Smooth muscle cell (in vitro differentiated cells): ENCODE measurements at regions not wholly inside any gene's neighbourhood (a gene's known extent, or its start where the extent isn't known, plus 50 kb on each side); places are given as distances from the start of the nearest gene placed in this dataset.

Experiments
- DNase-seq: peaks from one replicate; lab custom pipeline; 2025; ENCODE audit not compliant: unreplicated experiment; lab: John Stamatoyannopoulos, UW
- H2AFZ ChIP-seq: fragments of 200-600 bp; sonication (generic); 2 replicates; pipeline ENCODE4 v1.6.0; 2016; ENCODE audit warnings: antibody characterized with exemption, low read depth, mild to moderate bottlenecking
- H3F3A ChIP-seq: fragments of 200-600 bp; sonication (generic); 2 replicates; pipeline ENCODE4 v1.6.0; 2017; ENCODE audit warnings: antibody characterized with exemption, low read depth
- H3K27ac ChIP-seq: fragments of 200-600 bp; sonication (generic); 2 replicates; pipeline ENCODE4 v1.5.1; 2016; ENCODE audit warnings: low read depth, mild to moderate bottlenecking
- H3K27me3 ChIP-seq: fragments of 200-600 bp; sonication (generic); 2 replicates; pipeline ENCODE4 v1.6.1; 2016; ENCODE audit warnings: low read depth, mild to moderate bottlenecking
- H3K36me3 ChIP-seq: fragments of 200-600 bp; sonication (generic); 2 replicates; pipeline ENCODE4 v1.5.1; 2016; ENCODE audit warnings: low read depth
- H3K4me1 ChIP-seq: fragments of 200-600 bp; sonication (generic); 2 replicates; pipeline ENCODE4 v1.5.1; 2016; ENCODE audit warnings: low read depth
- H3K4me2 ChIP-seq: fragments of 200-600 bp; sonication (generic); 2 replicates; pipeline ENCODE4 v1.6.0; 2016; ENCODE audit warnings: mild to moderate bottlenecking
- H3K4me3 ChIP-seq: fragments of 200-600 bp; sonication (generic); 2 replicates; pipeline ENCODE4 v1.5.1; 2016; ENCODE audit warnings: mild to moderate bottlenecking
- H3K79me2 ChIP-seq: fragments of 200-600 bp; sonication (generic); 2 replicates; pipeline ENCODE4 v1.6.0; 2016; ENCODE audit warnings: low read depth, mild to moderate bottlenecking
- H3K9ac ChIP-seq: fragments of 200-600 bp; sonication (generic); 2 replicates; pipeline ENCODE4 v1.6.0; 2016; ENCODE audit warnings: low read depth
- H3K9me3 ChIP-seq: fragments of 200-600 bp; sonication (generic); replicated peaks from 2 replicates; pipeline ENCODE4 v1.5.1; 2016; ENCODE audit warnings: low read depth
- H4K20me1 ChIP-seq: fragments of 200-600 bp; sonication (generic); 2 replicates; pipeline ENCODE4 v1.6.0; 2016; ENCODE audit warnings: low read depth
- CTCF ChIP-seq: fragments of 200-600 bp; sonication (generic); IDR thresholded peaks from 2 replicates; pipeline ENCODE4 v1.5.1; 2017; ENCODE audit warnings: borderline replicate concordance, mild to moderate bottlenecking, antibody characterized with exemption; ENCODE audit not compliant: insufficient read depth, poor library complexity, severe bottlenecking
- WGBS: methylation state at CpG from one replicate; pipeline ENCODE4 v1.1.7; 2016; ENCODE audit warnings: low lambda C conversion rate; 5-methylcytosine and 5-hydroxymethylcytosine counted together

GRCh38 chr9:21680590-21680989 is 121.8 kb upstream of the MTAP start:
- Histone ChIP-seq H3K9me3 (no peaks in the 10 kb centered on the region), H3K4me2 (peak overlapping the region; percentile 49), H3F3A (peaks cover 10% of the 10 kb centered on the region), H3K36me3 (no peaks in the 10 kb centered on the region), H2AFZ (peak overlapping the region; percentile 68), H3K27ac (peak overlapping the region; percentile 88), H4K20me1 (no peaks in the 10 kb centered on the region), H3K4me1 (peaks cover 25% of the 10 kb centered on the region), H3K4me3 (no peak overlapping the region), H3K9ac (no peak overlapping the region), H3K27me3 (no peaks in the 10 kb centered on the region), H3K79me2 (no peaks in the 10 kb centered on the region)
- no peak for TF ChIP-seq CTCF
- no peak for DNase-seq
- WGBS, result 82% methylated on average over 4 of the region's 4 CpGs

GRCh38 chr9:21681641-21682040 is 120.8 kb upstream of the MTAP start:
- H3K27me3 ChIP-seq, result no peaks in the 10 kb centered on the region
- H3K79me2 ChIP-seq, result no peaks in the 10 kb centered on the region
- peaks cover 26% of the 10 kb centered on the region for H3K4me1 ChIP-seq
- no peak overlapping the region for H3K4me3 ChIP-seq
- no peaks in the 10 kb centered on the region for H3K36me3 ChIP-seq
- peak overlapping the region; percentile 5 for H2AFZ ChIP-seq
- TF ChIP-seq CTCF, result no peak
- peak overlapping the region; percentile 3 for H3K9ac ChIP-seq
- no peaks in the 10 kb centered on the region for H3K9me3 ChIP-seq
- no peak for DNase-seq
- peaks cover 12% of the 10 kb centered on the region for H3F3A ChIP-seq
- peak overlapping the region; percentile 88 for H3K27ac ChIP-seq
- 23% methylated on average over 4 of the region's 4 CpGs for WGBS
- peak overlapping the region; percentile 49 for H3K4me2 ChIP-seq
- H4K20me1 ChIP-seq, result no peaks in the 10 kb centered on the region

GRCh38 chr9:21682381-21682780 is 120.1 kb upstream of the MTAP start:
- no peaks in the 10 kb centered on the region for H4K20me1 ChIP-seq
- DNase-seq, result no peak
- H3K36me3 ChIP-seq, result no peaks in the 10 kb centered on the region
- no peak overlapping the region for H2AFZ ChIP-seq
- H3K27me3 ChIP-seq, result no peaks in the 10 kb centered on the region
- H3K79me2 ChIP-seq, result no peaks in the 10 kb centered on the region
- peaks cover 12% of the 10 kb centered on the region for H3F3A ChIP-seq
- peak overlapping the region; percentile 88 for H3K27ac ChIP-seq
- H3K9me3 ChIP-seq, result no peaks in the 10 kb centered on the region
- no peak overlapping the region for H3K4me3 ChIP-seq
- H3K4me1 ChIP-seq, result peaks cover 26% of the 10 kb centered on the region
- peak overlapping the region; percentile 49 for H3K4me2 ChIP-seq
- 97% methylated on average over 2 of the region's 2 CpGs for WGBS
- H3K9ac ChIP-seq, result peak overlapping the region; percentile 3
- no peak for TF ChIP-seq CTCF

GRCh38 chr9:21682981-21683380 is 119.5 kb upstream of the MTAP start:
- Histone ChIP-seq H3K79me2 (no peaks in the 10 kb centered on the region), H4K20me1 (no peaks in the 10 kb centered on the region), H3K4me1 (peaks cover 26% of the 10 kb centered on the region), H3K9me3 (no peaks in the 10 kb centered on the region), H2AFZ (no peak overlapping the region), H3F3A (peaks cover 12% of the 10 kb centered on the region), H3K27ac (peak overlapping the region; percentile 88), H3K27me3 (no peaks in the 10 kb centered on the region), H3K9ac (no peak overlapping the region), H3K4me3 (no peak overlapping the region), H3K36me3 (no peaks in the 10 kb centered on the region), H3K4me2 (peak overlapping the region; percentile 49)
- WGBS, result 83% methylated on average over 2 of the region's 2 CpGs
- TF ChIP-seq CTCF, result no peak
- no peak for DNase-seq
